ENCODE measurements at regions not wholly inside any gene's neighbourhood (a gene's known extent, or its start where the extent isn't known, plus 50 kb on each side); places are given as distances from the start of the nearest gene placed in this dataset.

- no peak for TF ChIP-seq CTCF (IDR thresholded peaks at IDR 0.05; ENCODE audit: low read depth, low read length, missing input control)
- no peak for TF ChIP-seq GABPA (IDR thresholded peaks at IDR 0.05 in 1 of 2, conservative IDR thresholded peaks at IDR 0.05 in 1 of 2)
- TF ChIP-seq TAF1 (conservative IDR thresholded peaks at IDR 0.05), result no peak
- TF ChIP-seq SP1 (IDR thresholded peaks at IDR 0.05), result no peak
- no peak for TF ChIP-seq RXRA (IDR thresholded peaks at IDR 0.05)
Measured at GRCh38 chr6:121799574-121799973, 364.1 kb downstream of the GJA1 start.

All from liver (tissue), 3 donors.